Neural progenitor cell (in vitro differentiated cells): ENCODE measurements at regions not wholly inside any gene's neighbourhood (a gene's known extent, or its start where the extent isn't known, plus 50 kb on each side); places are given as distances from the start of the nearest gene placed in this dataset.

Experiments used
- DNase-seq: peaks from one replicate; pipeline ENCODE4 v3.0.0-alpha.2; 2016; ENCODE audit warnings: low spot score
- H2AFZ ChIP-seq: fragments of 200-600 bp; sonication (generic); replicated peaks from 2 replicates; pipeline ENCODE4 v1.6.1; 2016; ENCODE audit warnings: antibody characterized with exemption
- H3F3A ChIP-seq: fragments of 200-600 bp; sonication (generic); 2 replicates; pipeline ENCODE4 v1.6.1; 2016; ENCODE audit warnings: antibody characterized with exemption, low read depth
- H3K27ac ChIP-seq: fragments of 200-600 bp; sonication (generic); 2 replicates; pipeline ENCODE4 v1.5.1; 2016; ENCODE audit warnings: mild to moderate bottlenecking
- H3K27me3 ChIP-seq: fragments of 200-600 bp; sonication (generic); 2 replicates; pipeline ENCODE4 v1.6.1; 2016; ENCODE audit warnings: mild to moderate bottlenecking, moderate library complexity
- H3K36me3 ChIP-seq: fragments of 200-600 bp; sonication (generic); 2 replicates; pipeline ENCODE4 v1.5.1; 2016
- H3K4me1 ChIP-seq: fragments of 200-600 bp; sonication (generic); 2 replicates; pipeline ENCODE4 v1.6.1; 2016; ENCODE audit warnings: mixed run types
- H3K4me2 ChIP-seq: fragments of 200-600 bp; sonication (generic); 2 replicates; pipeline ENCODE4 v1.6.1; 2016
- H3K4me3 ChIP-seq: fragments of 200-600 bp; sonication (generic); 2 replicates; pipeline ENCODE4 v1.5.1; 2016
- H3K79me2 ChIP-seq: fragments of 200-600 bp; sonication (generic); 2 replicates; pipeline ENCODE4 v1.6.1; 2016; ENCODE audit warnings: low read depth
- H3K9ac ChIP-seq: fragments of 200-600 bp; sonication (generic); 2 replicates; pipeline ENCODE4 v1.6.1; 2016
- H3K9me3 ChIP-seq: fragments of 200-600 bp; sonication (generic); 2 replicates; pipeline ENCODE4 v1.5.1; 2016; ENCODE audit warnings: low read depth
- H4K20me1 ChIP-seq: fragments of 200-600 bp; sonication (generic); 2 replicates; pipeline ENCODE4 v1.6.1; 2016; ENCODE audit warnings: low read depth
- H3K27ac Mint-ChIP-seq: 3 replicates; pipeline ENCODE4 v1.8.0; 2021; ENCODE audit warnings: mixed read lengths
- H3K27me3 Mint-ChIP-seq: 2 replicates; pipeline ENCODE4 v1.8.0; 2022; ENCODE audit warnings: low read depth, mild to moderate bottlenecking, inconsistent platforms, moderate library complexity, mixed read lengths; ENCODE audit not compliant: insufficient read depth
- H3K36me3 Mint-ChIP-seq: 3 replicates; pipeline ENCODE4 v1.8.0; 2021; ENCODE audit warnings: mixed read lengths
- H3K4me1 Mint-ChIP-seq: 3 replicates; pipeline ENCODE4 v1.8.0; 2021; ENCODE audit warnings: mixed read lengths
- H3K4me3 Mint-ChIP-seq: 3 replicates; pipeline ENCODE4 v1.8.0; 2021; ENCODE audit warnings: mild to moderate bottlenecking, moderate library complexity, mixed read lengths
- H3K9me3 Mint-ChIP-seq: 3 replicates; pipeline ENCODE4 v1.8.0; 2020; ENCODE audit warnings: mixed read lengths
- EZH2 ChIP-seq: fragments of 200-600 bp; sonication (generic); IDR thresholded peaks from 2 replicates; pipeline ENCODE4 v1.6.1; 2017; ENCODE audit warnings: antibody characterized with exemption, mild to moderate bottlenecking, moderate library complexity
- EZH2phosphoT487 ChIP-seq: fragments of 200-600 bp; sonication (generic); IDR thresholded peaks from 2 replicates; pipeline ENCODE4 v1.6.1; 2017; ENCODE audit warnings: antibody characterized with exemption
- TF ChIP-seq, protein P1 (sequence below): fragments of 200-600 bp; sonication (generic); IDR thresholded peaks from 2 replicates; pipeline ENCODE4 v1.5.1; 2017; ENCODE audit warnings: antibody characterized with exemption, mild to moderate bottlenecking

DNA sequence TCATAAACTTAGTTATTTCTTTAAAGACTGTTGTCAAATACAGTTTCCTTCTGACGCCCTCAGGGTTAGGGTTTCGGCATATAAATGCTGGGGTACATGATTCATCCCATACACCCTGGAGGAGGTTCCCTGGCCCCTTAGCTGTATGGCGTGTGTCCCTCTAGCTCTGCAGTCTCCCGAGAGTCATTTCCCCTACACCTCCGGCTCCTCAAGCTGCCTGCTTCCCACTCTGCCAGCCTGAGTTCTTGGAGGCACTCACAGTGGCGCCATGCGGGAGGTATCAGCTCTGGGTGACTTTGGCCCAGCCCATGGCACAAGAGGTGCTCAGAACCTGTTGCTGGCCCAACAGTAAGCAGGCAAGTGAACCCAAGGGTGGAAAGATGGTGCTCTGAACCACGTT lies 70.2 kb upstream of the TRPM1 start:
- H3F3A ChIP-seq: no peaks in the 10 kb centered on the region
- H3K27me3 Mint-ChIP-seq: peaks cover 2% of the 10 kb centered on the region
- H3K79me2 ChIP-seq: no peaks in the 10 kb centered on the region
- H3K4me3 ChIP-seq: no peak overlapping the region
- no peaks in the 10 kb centered on the region for H3K27me3 ChIP-seq
- H4K20me1 ChIP-seq: no peaks in the 10 kb centered on the region
- H3K36me3 ChIP-seq: no peaks in the 10 kb centered on the region
- DNase-seq: no peak
- no peak overlapping the region for H2AFZ ChIP-seq
- H3K4me1 ChIP-seq: no peaks in the 10 kb centered on the region
- no peak overlapping the region for H3K4me3 Mint-ChIP-seq
- H3K4me1 Mint-ChIP-seq: no peaks in the 10 kb centered on the region
- H3K27ac ChIP-seq: no peak overlapping the region
- H3K9me3 ChIP-seq: no peaks in the 10 kb centered on the region
- no peak for TF ChIP-seq EZH2phosphoT487
- no peak overlapping the region for H3K27ac Mint-ChIP-seq
- no peak overlapping the region for H3K9ac ChIP-seq
- H3K4me2 ChIP-seq: no peak overlapping the region
- no peaks in the 10 kb centered on the region for H3K9me3 Mint-ChIP-seq
- no peaks in the 10 kb centered on the region for H3K36me3 Mint-ChIP-seq

GRCh38 chr15:31172606-31173005 lies 71.1 kb upstream of the TRPM1 start:
- no peak for DNase-seq
- TF ChIP-seq, protein P1, sequence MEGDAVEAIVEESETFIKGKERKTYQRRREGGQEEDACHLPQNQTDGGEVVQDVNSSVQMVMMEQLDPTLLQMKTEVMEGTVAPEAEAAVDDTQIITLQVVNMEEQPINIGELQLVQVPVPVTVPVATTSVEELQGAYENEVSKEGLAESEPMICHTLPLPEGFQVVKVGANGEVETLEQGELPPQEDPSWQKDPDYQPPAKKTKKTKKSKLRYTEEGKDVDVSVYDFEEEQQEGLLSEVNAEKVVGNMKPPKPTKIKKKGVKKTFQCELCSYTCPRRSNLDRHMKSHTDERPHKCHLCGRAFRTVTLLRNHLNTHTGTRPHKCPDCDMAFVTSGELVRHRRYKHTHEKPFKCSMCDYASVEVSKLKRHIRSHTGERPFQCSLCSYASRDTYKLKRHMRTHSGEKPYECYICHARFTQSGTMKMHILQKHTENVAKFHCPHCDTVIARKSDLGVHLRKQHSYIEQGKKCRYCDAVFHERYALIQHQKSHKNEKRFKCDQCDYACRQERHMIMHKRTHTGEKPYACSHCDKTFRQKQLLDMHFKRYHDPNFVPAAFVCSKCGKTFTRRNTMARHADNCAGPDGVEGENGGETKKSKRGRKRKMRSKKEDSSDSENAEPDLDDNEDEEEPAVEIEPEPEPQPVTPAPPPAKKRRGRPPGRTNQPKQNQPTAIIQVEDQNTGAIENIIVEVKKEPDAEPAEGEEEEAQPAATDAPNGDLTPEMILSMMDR: no peak
- Histone ChIP-seq H3K4me3 (no peak overlapping the region), H3K4me1 (no peaks in the 10 kb centered on the region), H3K9ac (no peak overlapping the region), H3K27ac (no peak overlapping the region), H3K27me3 (no peaks in the 10 kb centered on the region), H3K4me2 (no peak overlapping the region), H3K36me3 (no peaks in the 10 kb centered on the region), H3K9me3 (no peaks in the 10 kb centered on the region), H2AFZ (no peak overlapping the region), H3K79me2 (no peaks in the 10 kb centered on the region), H4K20me1 (no peaks in the 10 kb centered on the region), H3F3A (no peaks in the 10 kb centered on the region)
- Mint-ChIP-seq H3K4me3 (no peak overlapping the region), H3K9me3 (no peaks in the 10 kb centered on the region), H3K27me3 (peaks cover 2% of the 10 kb centered on the region), H3K36me3 (no peaks in the 10 kb centered on the region), H3K27ac (no peak overlapping the region), H3K4me1 (no peaks in the 10 kb centered on the region)

- DNase-seq: no peak
- Mint-ChIP-seq H3K27me3 (peaks cover 2% of the 10 kb centered on the region), H3K36me3 (no peaks in the 10 kb centered on the region), H3K9me3 (no peaks in the 10 kb centered on the region), H3K27ac (peak overlapping the region; percentile 89), H3K4me1 (no peaks in the 10 kb centered on the region), H3K4me3 (no peak overlapping the region)
- H3K4me2 ChIP-seq: no peak overlapping the region
- no peaks in the 10 kb centered on the region for H3K27me3 ChIP-seq
- H3F3A ChIP-seq: no peaks in the 10 kb centered on the region
- H3K9me3 ChIP-seq: no peaks in the 10 kb centered on the region
- H3K9ac ChIP-seq: no peak overlapping the region
- H4K20me1 ChIP-seq: no peaks in the 10 kb centered on the region
- no peak overlapping the region for H2AFZ ChIP-seq
- no peaks in the 10 kb centered on the region for H3K36me3 ChIP-seq
- no peak overlapping the region for H3K4me3 ChIP-seq
- no peaks in the 10 kb centered on the region for H3K79me2 ChIP-seq
- no peak for TF ChIP-seq EZH2phosphoT487
- TF ChIP-seq EZH2: no peak
- TF ChIP-seq, protein P1: no peak
- H3K4me1 ChIP-seq: no peaks in the 10 kb centered on the region
- no peak overlapping the region for H3K27ac ChIP-seq
These were observed 72.4 kb upstream of the TRPM1 start for GRCh38 chr15:31173790-31174450.

DNA sequence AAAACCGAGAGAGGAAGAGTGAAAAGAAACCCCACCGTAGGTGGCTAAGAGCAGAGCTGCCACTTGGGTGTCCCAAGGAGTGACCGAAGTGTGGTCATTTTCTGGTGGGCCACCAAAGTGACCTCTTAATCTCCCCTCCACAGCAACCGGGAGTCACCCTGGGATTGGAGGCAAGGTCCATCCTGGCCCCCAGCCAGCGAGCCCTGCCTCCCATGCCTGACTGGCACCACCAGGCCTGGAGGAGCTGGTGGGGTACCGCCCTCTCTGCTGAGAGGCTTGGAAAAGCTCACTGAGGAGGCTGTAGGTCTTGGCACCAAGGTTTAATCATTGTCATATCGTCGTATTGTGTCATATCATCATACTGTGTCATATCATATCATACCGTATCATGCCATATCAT lies 74.0 kb upstream of the TRPM1 start:
- Histone ChIP-seq H3K27me3 (no peaks in the 10 kb centered on the region), H3K4me3 (no peak overlapping the region), H2AFZ (no peak overlapping the region), H3K79me2 (no peaks in the 10 kb centered on the region), H4K20me1 (no peaks in the 10 kb centered on the region), H3K9ac (no peak overlapping the region), H3K4me1 (no peaks in the 10 kb centered on the region), H3K4me2 (no peak overlapping the region), H3K27ac (no peak overlapping the region), H3K36me3 (no peaks in the 10 kb centered on the region), H3K9me3 (no peaks in the 10 kb centered on the region), H3F3A (no peaks in the 10 kb centered on the region)
- peaks cover 5% of the 10 kb centered on the region for H3K9me3 Mint-ChIP-seq
- no peaks in the 10 kb centered on the region for H3K27me3 Mint-ChIP-seq
- no peak for DNase-seq
- H3K4me1 Mint-ChIP-seq: peaks cover 2% of the 10 kb centered on the region
- TF ChIP-seq EZH2phosphoT487 (no peak), EZH2 (no peak)
- TF ChIP-seq, protein P1: no peak
- H3K36me3 Mint-ChIP-seq: peaks cover 2% of the 10 kb centered on the region
- no peak overlapping the region for H3K27ac Mint-ChIP-seq
- H3K4me3 Mint-ChIP-seq: no peak overlapping the region
